HG03175 (cell line): ENCODE measurements at regions not wholly inside any gene's neighbourhood (a gene's known extent, or its start where the extent isn't known, plus 50 kb on each side); places are given as distances from the start of the nearest gene placed in this dataset.

Experiments
- ATAC-seq: cut with Tn5 transposase; IDR thresholded peaks from one replicate; pipeline ENCODE4 v1.9.1; 2021; ENCODE audit warnings: mild to moderate bottlenecking, moderate library complexity; ENCODE audit not compliant: unreplicated experiment

DNA sequence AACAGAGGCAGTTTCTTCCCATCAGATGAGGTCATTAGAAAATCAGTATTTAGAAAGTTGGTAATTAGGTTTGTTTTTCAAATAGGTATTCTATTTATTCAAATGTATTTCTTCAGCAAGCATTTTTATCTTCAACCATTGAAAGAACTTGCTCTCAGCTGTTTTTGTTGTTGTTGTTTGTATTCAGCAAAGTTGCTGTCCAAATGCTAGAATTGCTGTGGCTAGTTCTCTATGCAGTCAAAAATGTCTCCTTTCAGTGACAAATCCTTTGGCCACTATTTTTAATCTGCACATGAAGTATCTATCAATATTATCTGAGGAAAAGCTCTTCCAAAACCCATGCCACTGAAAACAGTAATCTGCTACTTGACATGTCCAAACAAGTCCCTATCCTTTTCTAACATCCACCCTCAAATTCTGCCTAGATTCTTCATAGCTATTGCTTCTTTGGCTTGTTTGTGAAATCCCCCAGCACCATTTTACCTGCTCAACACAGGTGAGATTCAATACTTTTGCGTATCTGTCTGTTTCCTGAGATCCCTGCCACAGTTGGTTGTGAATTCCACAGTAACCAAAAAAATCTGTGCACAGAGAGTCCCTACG lies 1005.4 kb downstream of the GRIK2 start:
- ATAC-seq = no peak

DNA sequence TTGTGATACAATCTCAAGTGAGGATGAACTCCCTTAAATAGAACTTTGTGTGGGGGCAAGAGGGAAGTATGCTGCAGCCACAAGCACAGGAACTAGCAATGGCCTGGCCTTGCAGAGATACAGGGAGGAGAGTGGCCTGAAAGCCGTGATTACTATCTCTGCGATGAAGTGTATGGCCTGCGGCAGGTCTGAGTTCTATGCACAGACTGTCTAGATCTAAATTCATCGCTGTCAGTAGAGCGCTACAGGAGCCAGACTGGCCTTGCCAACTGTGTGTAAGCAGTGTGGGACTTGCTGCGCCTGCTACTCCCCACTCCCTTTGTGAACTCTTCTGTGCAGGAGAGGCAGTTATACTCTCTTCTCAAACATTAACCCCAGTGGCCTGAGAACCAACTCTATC lies 997.0 kb downstream of the GRIK2 start:
- ATAC-seq = no peak

DNA sequence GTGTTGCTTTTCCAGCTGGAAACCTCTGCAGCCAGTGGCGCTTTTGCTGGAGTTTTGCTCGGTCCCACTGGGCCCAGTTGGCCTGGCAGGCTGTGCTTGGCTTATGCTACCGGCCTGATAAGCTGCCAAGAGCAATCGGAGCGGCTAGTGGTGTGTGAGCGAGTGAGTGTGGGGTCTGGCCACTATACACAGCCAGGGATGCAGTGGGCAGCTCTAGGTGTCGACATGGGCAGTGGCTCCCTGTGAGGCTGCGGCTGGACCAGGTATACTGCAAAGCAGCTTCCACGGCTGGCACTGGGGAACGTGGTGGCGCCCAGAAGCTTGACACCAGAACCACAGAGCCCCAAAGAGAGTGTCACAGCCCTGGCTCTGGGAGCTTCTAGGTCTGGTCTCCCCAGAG lies 996.5 kb downstream of the GRIK2 start:
- ATAC-seq = no peak

- no peak for ATAC-seq
Observed at GRCh38 chr6:102387326-102388033, 994.0 kb downstream of the GRIK2 start.

DNA sequence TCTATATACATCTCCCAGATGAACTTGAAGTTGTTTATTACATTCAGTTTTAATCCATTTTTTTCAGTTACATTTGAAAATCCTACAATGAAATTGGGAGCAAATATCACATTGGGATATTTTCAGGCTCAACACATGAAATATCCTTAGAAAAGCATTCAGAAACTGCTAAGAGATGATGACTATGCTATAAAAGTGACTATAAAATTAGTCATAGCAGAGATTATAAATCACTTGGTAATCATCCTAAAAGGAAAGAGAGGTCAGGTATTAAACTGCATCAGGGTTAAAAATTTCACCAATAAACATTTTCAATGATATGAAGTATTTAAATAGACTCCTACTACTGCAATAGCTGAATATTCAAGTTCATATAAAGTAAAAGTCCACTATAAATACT lies 987.7 kb downstream of the GRIK2 start:
- no peak for ATAC-seq

GRCh38 chr6:102356170-102356569 lies 962.7 kb downstream of the GRIK2 start:
- no peak for ATAC-seq

- ATAC-seq = no peak
Observed at GRCh38 chr6:102355578-102355977, 962.1 kb downstream of the GRIK2 start.

- no peak for ATAC-seq
Observed at GRCh38 chr6:102352552-102352951, 959.0 kb downstream of the GRIK2 start.

GRCh38 chr6:102344769-102345168 lies 951.3 kb downstream of the GRIK2 start:
- ATAC-seq = no peak

- no peak for ATAC-seq
Observed at GRCh38 chr6:102340311-102340710, 946.8 kb downstream of the GRIK2 start.

- ATAC-seq = no peak
Observed at GRCh38 chr6:102333736-102334135, 940.2 kb downstream of the GRIK2 start.

DNA sequence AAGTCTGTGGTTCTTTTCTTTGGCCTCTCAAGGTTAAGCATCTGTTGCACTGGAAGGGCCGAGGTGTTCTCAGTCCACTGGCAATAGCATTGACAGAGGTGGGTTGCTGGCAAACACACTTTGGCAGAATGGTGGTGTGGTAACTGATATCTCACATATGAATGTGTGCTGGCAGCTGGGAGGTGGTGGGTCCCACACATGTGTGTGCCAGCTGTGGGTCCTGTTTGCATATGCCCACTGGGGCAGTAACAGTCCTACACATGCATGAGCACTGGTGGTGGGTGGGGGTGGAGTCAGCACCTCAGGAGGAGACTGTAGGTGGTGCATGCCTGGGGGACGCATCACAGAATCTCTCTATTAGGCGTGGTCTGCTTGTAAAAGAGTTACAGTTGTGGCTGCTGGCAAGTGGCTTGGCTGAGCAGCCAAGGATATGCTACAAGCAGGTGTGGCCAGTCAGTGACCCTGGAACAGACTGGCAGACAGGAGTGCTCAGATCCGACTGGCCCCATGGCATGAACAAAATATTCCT lies 934.3 kb downstream of the GRIK2 start:
- ATAC-seq = no peak

DNA sequence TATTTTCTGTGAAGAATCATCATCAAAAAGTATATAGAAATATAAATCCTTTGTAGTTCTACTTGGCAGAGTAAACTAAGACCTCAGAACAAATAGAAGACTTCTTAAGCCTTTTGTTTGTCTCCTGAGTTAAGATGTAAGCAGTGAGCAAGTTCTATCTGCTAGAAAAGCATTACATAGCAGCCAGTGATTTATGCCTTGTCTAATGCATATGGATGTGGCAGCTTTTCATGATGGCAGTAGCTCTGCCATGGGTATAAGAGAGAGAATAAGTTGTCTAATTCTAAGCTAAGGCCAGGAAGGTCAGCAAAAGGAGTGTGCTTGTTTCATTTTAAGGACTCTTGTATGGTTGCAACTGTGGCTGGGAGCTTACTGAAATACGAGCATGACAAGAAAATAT lies 920.2 kb downstream of the GRIK2 start:
- no peak for ATAC-seq

DNA sequence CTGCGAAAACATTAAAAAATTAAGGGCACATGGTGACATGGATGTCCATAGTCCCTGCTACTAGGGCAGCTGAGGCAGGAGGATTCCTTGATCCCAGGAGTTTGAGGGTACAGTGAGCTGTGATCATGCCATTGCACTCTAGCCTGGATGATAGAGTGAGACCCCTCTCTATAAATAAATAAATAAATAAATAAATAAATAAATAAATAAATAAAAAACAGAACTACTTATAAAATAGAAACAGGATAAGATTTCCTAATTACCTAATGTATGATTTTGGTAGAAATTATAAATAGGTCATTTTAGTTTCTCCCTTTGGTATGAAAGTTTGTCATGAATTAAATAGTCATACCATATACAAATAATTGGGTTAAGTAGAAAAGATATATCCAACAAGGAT lies 916.2 kb downstream of the GRIK2 start:
- no peak for ATAC-seq

DNA sequence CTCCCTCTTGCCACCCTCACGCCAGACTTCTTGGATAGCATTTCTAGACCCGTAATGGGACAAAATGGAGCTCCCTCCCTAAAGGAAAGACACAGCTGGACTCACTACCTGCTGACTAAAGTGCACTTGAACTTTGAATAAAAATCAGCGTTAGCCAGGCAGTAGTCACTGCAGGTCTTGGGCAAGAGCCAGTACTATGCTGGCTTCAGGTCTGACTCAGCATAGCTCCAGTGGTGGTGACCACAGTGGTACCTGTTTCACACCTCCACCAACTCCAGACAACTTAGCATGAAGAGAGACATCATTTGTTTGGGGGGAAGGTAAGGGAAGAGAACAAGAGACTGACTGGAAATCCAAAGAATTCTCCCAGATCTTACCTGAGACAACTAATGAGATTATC lies 906.8 kb downstream of the GRIK2 start:
- ATAC-seq = no peak

- ATAC-seq = no peak
Observed at GRCh38 chr6:102298051-102298450, 904.5 kb downstream of the GRIK2 start.
